K562 (cell line): ENCODE measurements at regions not wholly inside any gene's neighbourhood (a gene's known extent, or its start where the extent isn't known, plus 50 kb on each side); places are given as distances from the start of the nearest gene placed in this dataset.

ENCODE experiments used
- ATAC-seq: fragments of 200-7000 bp; cut with Tn5 transposase; 3 replicates; pipeline ENCODE4 v1.9.1; 2020; ENCODE audit warnings: moderate library complexity
- BruUV-seq: library from RNA; stranded (reverse); fragments of 400-500 nt; replicated peaks from 2 replicates; lab custom pipeline; 2021; lab: Mats Ljungman, UMichigan
- CTCF ChIA-PET: fragments of 300-600 bp; formaldehyde crosslinking; extraction: SDS; loops from one replicate; lab custom pipeline; 2021; ENCODE audit warnings: low intra/inter-chr PET ratio; lab: Yijun Ruan, JAX
- POLR2A ChIA-PET: fragments of 300-600, 350-650 bp; sonication (Branson Sonifier 250); formaldehyde crosslinking; extraction: SDS; loops from one replicate; lab custom pipeline; 2021; ENCODE audit warnings: antibody characterized with exemption, inconsistent platforms; lab: Yijun Ruan, JAX
- DNase-seq, 4 experiments: peaks; one replicate each; pipeline versions ENCODE4 v3.0.0 to v3.0.0-alpha.2; 2011 to 2018; ENCODE audit warnings: low spot score in 3 of 4, mixed read lengths in 3 of 4; ENCODE audit errors: extremely low read depth in 1 of 4
- FAIRE-seq: peaks from 2 replicates; lab custom pipeline; 2011; peaks lifted over from hg19 to GRCh38; lab: Jason Lieb, UNC
- H2AFZ ChIP-seq: 2 replicates; pipeline ENCODE4 v1.6.0; 2011; ENCODE audit warnings: low read depth, low read length, control low read depth, inconsistent platforms
- H3K27ac ChIP-seq: fragments of 200-600 bp; 3 replicates; pipeline ENCODE4 v1.8.0; 2011; ENCODE audit warnings: low read depth, mild to moderate bottlenecking, control low read depth, inconsistent platforms, low read length, moderate library complexity, mixed read lengths; ENCODE audit errors: extremely low read depth
- H3K27me3 ChIP-seq, 2 experiments: fragments of 300-600 bp in 1 of 2; 2 replicates in 1 of 2; 3 replicates in 1 of 2; pipeline versions ENCODE4 v1.6.0 to v1.8.0; 2011; ENCODE audit warnings: inconsistent platforms in 2 of 2, low read length in 2 of 2, mild to moderate bottlenecking in 1 of 2, mixed read lengths in 1 of 2, moderate library complexity in 1 of 2; ENCODE audit not compliant: control insufficient read depth in 2 of 2, insufficient read depth in 2 of 2
- H3K36me3 ChIP-seq: fragments of 300-600 bp; 3 replicates; pipeline ENCODE4 v1.8.0; 2011; ENCODE audit warnings: mild to moderate bottlenecking, low read length, inconsistent platforms; ENCODE audit not compliant: control insufficient read depth, insufficient read depth
- H3K4me1 ChIP-seq, 2 experiments: fragments of 200-600 bp in 1 of 2; replicated peaks in 1 of 2; 2 replicates in 1 of 2; 3 replicates in 1 of 2; pipeline versions ENCODE4 v1.5.1 to v1.8.0; 2011; ENCODE audit warnings: inconsistent platforms in 2 of 2, low read length in 2 of 2, mild to moderate bottlenecking in 1 of 2, mixed read lengths in 1 of 2, moderate library complexity in 1 of 2; ENCODE audit not compliant: control insufficient read depth in 2 of 2, insufficient read depth in 2 of 2
- H3K4me2 ChIP-seq: 2 replicates; pipeline ENCODE4 v1.6.1; 2011; ENCODE audit warnings: low read length, control low read depth, inconsistent platforms, mixed read lengths; ENCODE audit not compliant: insufficient read depth
- H3K4me3 ChIP-seq: fragments of 200-600 bp; sonication (generic), shearing (Covaris generic); 2 replicates; pipeline ENCODE4 v1.5.1; 2016; ENCODE audit warnings: control low read depth, inconsistent platforms
- H3K79me2 ChIP-seq: fragments of 200-600 bp; 3 replicates; pipeline ENCODE4 v1.8.0; 2011; ENCODE audit warnings: low read length, inconsistent platforms; ENCODE audit not compliant: control insufficient read depth, insufficient read depth
- H3K9ac ChIP-seq, 2 experiments: 2 replicates each; pipeline versions ENCODE4 v1.6.0 to v1.6.1; 2011; ENCODE audit warnings: low read depth in 2 of 2, low read length in 2 of 2, control low read depth in 1 of 2, inconsistent platforms in 1 of 2, mild to moderate bottlenecking in 1 of 2, mixed read lengths in 1 of 2; ENCODE audit not compliant: insufficient read depth in 1 of 2
- H3K9me1 ChIP-seq: one replicate; pipeline ENCODE4 v1.6.0; 2011; ENCODE audit warnings: inconsistent platforms, mild to moderate bottlenecking, low read length, moderate library complexity; ENCODE audit not compliant: control insufficient read depth, insufficient read depth
- H3K9me3 ChIP-seq: replicated peaks from 2 replicates; pipeline ENCODE4 v1.5.1; 2011; ENCODE audit warnings: low read depth, low read length, inconsistent platforms; ENCODE audit not compliant: control insufficient read depth, insufficient read depth
- H4K20me1 ChIP-seq: replicated peaks from 2 replicates; pipeline ENCODE4 v1.6.1; 2011; ENCODE audit warnings: low read length, inconsistent platforms, mixed read lengths; ENCODE audit not compliant: control insufficient read depth, insufficient read depth
- ADNP ChIP-seq: fragments of 200-800 bp; sonication (Bioruptor generic); IDR thresholded peaks from 2 replicates; pipeline ENCODE4 v1.6.1; 2016; ENCODE audit warnings: missing genetic modification characterization, missing compliant biosample characterization
- BACH1 ChIP-seq: fragments of 200-800 bp; sonication (Bioruptor generic); IDR thresholded peaks from 2 replicates; pipeline ENCODE4 v1.6.1; 2016; ENCODE audit warnings: missing genetic modification characterization, missing compliant biosample characterization
- CCNT2 ChIP-seq: IDR thresholded peaks from 2 replicates; pipeline ENCODE4 v1.6.1; 2011; ENCODE audit warnings: borderline replicate concordance, low read depth, mild to moderate bottlenecking, moderate library complexity, mixed read lengths, low read length; ENCODE audit not compliant: insufficient read length; ENCODE audit errors: extremely low read depth
- NBN ChIP-seq: fragments of 450-650 bp; IDR thresholded peaks from 2 replicates; pipeline ENCODE4 v1.6.1; 2016; ENCODE audit warnings: low read depth, mild to moderate bottlenecking
- NFYB ChIP-seq: IDR thresholded peaks from 2 replicates; pipeline ENCODE4 v1.6.1; 2011; ENCODE audit warnings: mild to moderate bottlenecking, moderate library complexity; ENCODE audit not compliant: insufficient read length; ENCODE audit errors: extremely low read depth
- RFX1 ChIP-seq: fragments of 450-650 bp; IDR thresholded peaks from 2 replicates; pipeline ENCODE4 v1.6.1; 2016; ENCODE audit warnings: mild to moderate bottlenecking, moderate library complexity
- TFAM ChIP-seq: fragments of 250-450 bp; sonication (Bioruptor Pico); conservative IDR thresholded peaks from 2 replicates; pipeline ENCODE4 v1.5.0; 2021; ENCODE audit warnings: mild to moderate bottlenecking, moderate library complexity
- ZBTB26 ChIP-seq: fragments of 450-650 bp; formaldehyde crosslinking; IDR thresholded peaks from 2 replicates; pipeline ENCODE4 v1.4.0; 2022; ENCODE audit warnings: missing genetic modification characterization
- ZBTB34 ChIP-seq: fragments of 250-450 bp; sonication (Bioruptor Pico); IDR thresholded peaks from 2 replicates; pipeline ENCODE4 v1.8.0; 2021; ENCODE audit warnings: mild to moderate bottlenecking, moderate library complexity
- ZNF318 ChIP-seq, 2 experiments: fragments of 450-650 bp; IDR thresholded peaks; 2 replicates each; pipeline ENCODE4 v1.6.1; 2016; ENCODE audit warnings: mild to moderate bottlenecking in 2 of 2, borderline replicate concordance in 1 of 2, low read depth in 1 of 2, moderate library complexity in 1 of 2
- WGBS: fragments of 100-300 bp; shearing (Covaris generic); methylation state at CpG from one replicate; pipeline ENCODE4 v1.1.6; 2016; ENCODE audit warnings: low coverage, mixed read lengths; ENCODE audit not compliant: insufficient coverage; ENCODE audit errors: missing lambda C conversion rate; 5-methylcytosine and 5-hydroxymethylcytosine counted together
- in situ Hi-C: fragments of 300-500 bp; cut with MboI; formaldehyde crosslinking; loops from 4 replicates; pipeline ENCODE4 v1.15.0; 2018; ENCODE audit warnings: inconsistent platforms, mixed read lengths
- intact Hi-C: fragments of 100-400 bp; cut with micrococcal nuclease; formaldehyde crosslinking; loops from 2 replicates; pipeline ENCODE4 v1.14.2; 2022

GRCh38 chr11:80086496-80087055 lies 645.7 kb upstream of the TENM4 start (continued):
- TF ChIP-seq ZNF318 (IDR thresholded peaks at IDR 0.05; ENCODE audit: borderline replicate concordance in 1 of 2, low read depth in 1 of 2) = no peak

- H3K4me1 ChIP-seq = no peaks in the 10 kb centered on the region
- FAIRE-seq (no peak), ATAC-seq (no peak), DNase-seq (no peak)
- POLR2A ChIA-PET = no interaction called here
- WGBS = 0% methylated on average over 2 of the region's 2 CpGs
- in situ Hi-C loops = no loop called here
- H3K4me3 ChIP-seq = no peak overlapping the region
- H3K4me2 ChIP-seq = no peak overlapping the region
- CTCF ChIA-PET = no interaction called here
- H3K79me2 ChIP-seq = no peaks in the 10 kb centered on the region
- no peak overlapping the region for H3K27ac ChIP-seq
- H3K27me3 ChIP-seq = no peaks in the 10 kb centered on the region
- H2AFZ ChIP-seq = no peak overlapping the region
- intact Hi-C loops = no loop called here
- no peaks in the 10 kb centered on the region for H3K9me3 ChIP-seq
- H3K36me3 ChIP-seq = no peaks in the 10 kb centered on the region
- no TSS peak for BruUV-seq
- no peak overlapping the region for H3K9ac ChIP-seq
- no peaks in the 10 kb centered on the region for H4K20me1 ChIP-seq
- H3K9me1 ChIP-seq = no peaks in the 10 kb centered on the region
- TF ChIP-seq ADNP (tag) = no peak
- TF ChIP-seq CCNT2 = no peak
- TF ChIP-seq TFAM (CRISPR knock-in tag) = no peak
- TF ChIP-seq ZBTB26 (CRISPR knock-in tag) = no peak
- TF ChIP-seq ZBTB34 = no peak
- no peak for TF ChIP-seq NFYB
- no peak for TF ChIP-seq NBN
- no peak for TF ChIP-seq BACH1 (tag)
- no peak for TF ChIP-seq RFX1
Observed at GRCh38 chr11:80085563-80085962, 644.7 kb upstream of the TENM4 start.
